Uterus (tissue), 2 donors: ENCODE measurements at regions not wholly inside any gene's neighbourhood (a gene's known extent, or its start where the extent isn't known, plus 50 kb on each side); places are given as distances from the start of the nearest gene placed in this dataset.

Experiments used
- CTCF ChIP-seq, 4 experiments: fragments of 200-600 bp in 2 of 4; fragments of 450-650 bp in 2 of 4; sonication (generic) in 2 of 4; IDR thresholded peaks; one replicate each; pipeline ENCODE4 v1.5.1; 2016 to 2019; ENCODE audit warnings: antibody characterized with exemption in 4 of 4, mild to moderate bottlenecking in 2 of 4, moderate library complexity in 1 of 4
- POLR2A ChIP-seq, 2 donors: fragments of 450-650 bp; IDR thresholded peaks; one replicate each; pipeline ENCODE4 v1.6.1; 2016; ENCODE audit warnings: antibody characterized with exemption in 2 of 2, mild to moderate bottlenecking in 1 of 2, moderate library complexity in 1 of 2

DNA sequence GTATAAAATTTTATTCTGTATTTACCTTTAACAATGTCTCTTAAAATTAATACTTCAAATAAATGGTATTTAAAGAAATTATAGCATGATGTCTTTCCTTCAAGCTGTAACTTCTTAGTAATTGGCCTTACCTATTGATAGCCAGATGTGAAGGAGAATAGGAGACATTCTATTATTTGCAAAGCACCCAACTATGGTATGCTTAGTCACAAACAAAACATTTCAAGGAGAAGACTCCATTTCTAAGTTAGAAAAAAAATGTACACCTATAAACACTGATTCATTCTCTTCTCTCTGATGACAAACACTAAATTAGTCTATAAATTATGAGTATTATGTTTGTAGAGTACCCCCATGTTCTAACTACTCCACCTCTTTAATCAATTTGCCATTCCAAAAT, 66.4 kb downstream of the NKX6-1 start:
- TF ChIP-seq POLR2A (IDR thresholded peaks at IDR 0.05) (no peak), CTCF (IDR thresholded peaks at IDR 0.05) (no peak)
